ENCODE measurements at regions not wholly inside any gene's neighbourhood (a gene's known extent, or its start where the extent isn't known, plus 50 kb on each side); places are given as distances from the start of the nearest gene placed in this dataset.

DNA sequence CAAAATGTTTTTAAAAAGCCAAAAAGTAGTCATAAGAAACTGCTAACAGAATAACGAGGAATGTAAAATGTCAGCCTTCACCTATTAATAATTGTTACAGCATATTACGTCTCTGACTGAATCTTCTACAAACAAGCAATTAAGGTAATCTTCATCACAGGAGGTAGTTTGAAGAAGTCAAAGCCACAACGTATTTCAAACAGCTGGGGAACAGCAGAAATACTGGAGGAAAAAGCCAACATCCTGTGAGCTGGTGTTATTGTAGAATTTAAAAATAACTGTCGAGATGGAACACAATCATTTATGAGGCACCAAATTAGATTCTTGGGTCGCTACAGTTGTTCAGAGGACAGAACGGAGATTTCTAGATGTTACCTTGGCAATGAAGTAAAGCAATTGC, 450.5 kb downstream of the AGTPBP1 start:
- H3K36me3 ChIP-seq (ENCODE audit: control insufficient read depth in 4 of 4, insufficient read depth in 3 of 4, low read depth in 1 of 4, low read length in 3 of 4) = no peaks in the 10 kb centered on the region
- 60% methylated on average over 6 of the region's 6 CpGs for WGBS
- no peak overlapping the region for H3K9ac ChIP-seq (ENCODE audit: low read depth in 1 of 2, low read length in 2 of 2)
- no peaks in the 10 kb centered on the region for H3K9me3 ChIP-seq (ENCODE audit: control insufficient read depth in 4 of 4, low read length in 3 of 4)
- no peaks in the 10 kb centered on the region for H3K27me3 ChIP-seq (ENCODE audit: control insufficient read depth in 4 of 4, insufficient read depth in 4 of 4, low read length in 3 of 4)
- H3K27ac ChIP-seq (ENCODE audit: low read depth in 1 of 2, low read length in 2 of 2) = no peak overlapping the region
- H3K4me3 ChIP-seq (ENCODE audit: low read depth in 1 of 3, low read length in 3 of 3) = no peak overlapping the region
- DNase-seq (ENCODE audit: low spot score) = no peak
- TF ChIP-seq FOXA2 (IDR thresholded peaks at IDR 0.05) (no peak), NR2F2 (IDR thresholded peaks at IDR 0.05) (no peak), RXRA (IDR thresholded peaks at IDR 0.05) (no peak), HNF4G (IDR thresholded peaks at IDR 0.05) (no peak), RAD21 (IDR thresholded peaks at IDR 0.05) (no peak), YY1 (IDR thresholded peaks at IDR 0.05) (no peak), SP1 (IDR thresholded peaks at IDR 0.05) (no peak), FOXA1 (IDR thresholded peaks at IDR 0.05) (no peak), HNF4A (conservative IDR thresholded peaks at IDR 0.05) (no peak), EGR1 (IDR thresholded peaks at IDR 0.05; ENCODE audit: low read depth in 2 of 2) (no peak), TAF1 (conservative IDR thresholded peaks at IDR 0.05) (no peak), JUND (IDR thresholded peaks at IDR 0.05) (no peak)
- TF ChIP-seq, protein P1, sequence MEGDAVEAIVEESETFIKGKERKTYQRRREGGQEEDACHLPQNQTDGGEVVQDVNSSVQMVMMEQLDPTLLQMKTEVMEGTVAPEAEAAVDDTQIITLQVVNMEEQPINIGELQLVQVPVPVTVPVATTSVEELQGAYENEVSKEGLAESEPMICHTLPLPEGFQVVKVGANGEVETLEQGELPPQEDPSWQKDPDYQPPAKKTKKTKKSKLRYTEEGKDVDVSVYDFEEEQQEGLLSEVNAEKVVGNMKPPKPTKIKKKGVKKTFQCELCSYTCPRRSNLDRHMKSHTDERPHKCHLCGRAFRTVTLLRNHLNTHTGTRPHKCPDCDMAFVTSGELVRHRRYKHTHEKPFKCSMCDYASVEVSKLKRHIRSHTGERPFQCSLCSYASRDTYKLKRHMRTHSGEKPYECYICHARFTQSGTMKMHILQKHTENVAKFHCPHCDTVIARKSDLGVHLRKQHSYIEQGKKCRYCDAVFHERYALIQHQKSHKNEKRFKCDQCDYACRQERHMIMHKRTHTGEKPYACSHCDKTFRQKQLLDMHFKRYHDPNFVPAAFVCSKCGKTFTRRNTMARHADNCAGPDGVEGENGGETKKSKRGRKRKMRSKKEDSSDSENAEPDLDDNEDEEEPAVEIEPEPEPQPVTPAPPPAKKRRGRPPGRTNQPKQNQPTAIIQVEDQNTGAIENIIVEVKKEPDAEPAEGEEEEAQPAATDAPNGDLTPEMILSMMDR (IDR thresholded peaks at IDR 0.05; ENCODE audit: low read depth, low read length, missing input control) = no peak
- TF ChIP-seq, protein P2, sequence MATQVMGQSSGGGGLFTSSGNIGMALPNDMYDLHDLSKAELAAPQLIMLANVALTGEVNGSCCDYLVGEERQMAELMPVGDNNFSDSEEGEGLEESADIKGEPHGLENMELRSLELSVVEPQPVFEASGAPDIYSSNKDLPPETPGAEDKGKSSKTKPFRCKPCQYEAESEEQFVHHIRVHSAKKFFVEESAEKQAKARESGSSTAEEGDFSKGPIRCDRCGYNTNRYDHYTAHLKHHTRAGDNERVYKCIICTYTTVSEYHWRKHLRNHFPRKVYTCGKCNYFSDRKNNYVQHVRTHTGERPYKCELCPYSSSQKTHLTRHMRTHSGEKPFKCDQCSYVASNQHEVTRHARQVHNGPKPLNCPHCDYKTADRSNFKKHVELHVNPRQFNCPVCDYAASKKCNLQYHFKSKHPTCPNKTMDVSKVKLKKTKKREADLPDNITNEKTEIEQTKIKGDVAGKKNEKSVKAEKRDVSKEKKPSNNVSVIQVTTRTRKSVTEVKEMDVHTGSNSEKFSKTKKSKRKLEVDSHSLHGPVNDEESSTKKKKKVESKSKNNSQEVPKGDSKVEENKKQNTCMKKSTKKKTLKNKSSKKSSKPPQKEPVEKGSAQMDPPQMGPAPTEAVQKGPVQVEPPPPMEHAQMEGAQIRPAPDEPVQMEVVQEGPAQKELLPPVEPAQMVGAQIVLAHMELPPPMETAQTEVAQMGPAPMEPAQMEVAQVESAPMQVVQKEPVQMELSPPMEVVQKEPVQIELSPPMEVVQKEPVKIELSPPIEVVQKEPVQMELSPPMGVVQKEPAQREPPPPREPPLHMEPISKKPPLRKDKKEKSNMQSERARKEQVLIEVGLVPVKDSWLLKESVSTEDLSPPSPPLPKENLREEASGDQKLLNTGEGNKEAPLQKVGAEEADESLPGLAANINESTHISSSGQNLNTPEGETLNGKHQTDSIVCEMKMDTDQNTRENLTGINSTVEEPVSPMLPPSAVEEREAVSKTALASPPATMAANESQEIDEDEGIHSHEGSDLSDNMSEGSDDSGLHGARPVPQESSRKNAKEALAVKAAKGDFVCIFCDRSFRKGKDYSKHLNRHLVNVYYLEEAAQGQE (IDR thresholded peaks at IDR 0.05) = no peak
- TF ChIP-seq, protein P3, sequence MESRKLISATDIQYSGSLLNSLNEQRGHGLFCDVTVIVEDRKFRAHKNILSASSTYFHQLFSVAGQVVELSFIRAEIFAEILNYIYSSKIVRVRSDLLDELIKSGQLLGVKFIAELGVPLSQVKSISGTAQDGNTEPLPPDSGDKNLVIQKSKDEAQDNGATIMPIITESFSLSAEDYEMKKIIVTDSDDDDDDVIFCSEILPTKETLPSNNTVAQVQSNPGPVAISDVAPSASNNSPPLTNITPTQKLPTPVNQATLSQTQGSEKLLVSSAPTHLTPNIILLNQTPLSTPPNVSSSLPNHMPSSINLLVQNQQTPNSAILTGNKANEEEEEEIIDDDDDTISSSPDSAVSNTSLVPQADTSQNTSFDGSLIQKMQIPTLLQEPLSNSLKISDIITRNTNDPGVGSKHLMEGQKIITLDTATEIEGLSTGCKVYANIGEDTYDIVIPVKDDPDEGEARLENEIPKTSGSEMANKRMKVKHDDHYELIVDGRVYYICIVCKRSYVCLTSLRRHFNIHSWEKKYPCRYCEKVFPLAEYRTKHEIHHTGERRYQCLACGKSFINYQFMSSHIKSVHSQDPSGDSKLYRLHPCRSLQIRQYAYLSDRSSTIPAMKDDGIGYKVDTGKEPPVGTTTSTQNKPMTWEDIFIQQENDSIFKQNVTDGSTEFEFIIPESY (IDR thresholded peaks at IDR 0.05) = no peak
- no peaks in the 10 kb centered on the region for H3K4me1 ChIP-seq (ENCODE audit: control insufficient read depth in 4 of 4, insufficient read depth in 4 of 4, low read length in 3 of 4)

DNA sequence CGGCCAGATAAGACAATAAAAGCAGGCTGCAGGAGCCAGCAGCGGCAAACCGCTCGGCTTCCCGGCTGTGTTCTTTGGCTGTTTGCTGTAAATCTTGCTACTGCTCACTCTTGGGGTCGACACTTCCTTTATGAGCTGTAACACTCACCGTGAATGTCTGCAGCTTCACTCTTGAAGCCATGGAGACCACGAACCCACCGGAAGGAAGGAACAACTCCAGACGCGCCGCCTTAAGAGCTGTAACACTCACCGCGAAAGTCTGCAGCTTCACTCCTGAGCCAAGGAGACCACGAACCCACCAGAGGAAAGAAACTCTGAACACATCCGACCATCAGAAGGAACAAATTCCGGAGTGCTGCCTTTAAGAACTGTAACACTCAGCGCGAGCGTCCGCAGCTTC, 451.7 kb downstream of the AGTPBP1 start:
- Histone ChIP-seq H3K4me3 (ENCODE audit: low read depth in 1 of 3, low read length in 3 of 3) (no peak overlapping the region), H3K9me3 (ENCODE audit: control insufficient read depth in 4 of 4, low read length in 3 of 4) (no peaks in the 10 kb centered on the region), H3K27me3 (ENCODE audit: control insufficient read depth in 4 of 4, insufficient read depth in 4 of 4, low read length in 3 of 4) (no peaks in the 10 kb centered on the region), H3K9ac (ENCODE audit: low read depth in 1 of 2, low read length in 2 of 2) (no peak overlapping the region), H3K27ac (ENCODE audit: low read depth in 1 of 2, low read length in 2 of 2) (no peak overlapping the region), H3K36me3 (ENCODE audit: control insufficient read depth in 4 of 4, insufficient read depth in 3 of 4, low read depth in 1 of 4, low read length in 3 of 4) (no peaks in the 10 kb centered on the region), H3K4me1 (ENCODE audit: control insufficient read depth in 4 of 4, insufficient read depth in 4 of 4, low read length in 3 of 4) (no peaks in the 10 kb centered on the region)
- 78% methylated on average over 21 of the region's 21 CpGs for WGBS
- DNase-seq (ENCODE audit: low spot score) = no peak
- TF ChIP-seq, protein P2 (IDR thresholded peaks at IDR 0.05) = no peak
- no peak for TF ChIP-seq YY1 (IDR thresholded peaks at IDR 0.05)
- no peak for TF ChIP-seq HNF4A (conservative IDR thresholded peaks at IDR 0.05)
- no peak for TF ChIP-seq FOXA2 (IDR thresholded peaks at IDR 0.05)
- no peak for TF ChIP-seq RAD21 (IDR thresholded peaks at IDR 0.05)
- TF ChIP-seq EGR1 (IDR thresholded peaks at IDR 0.05; ENCODE audit: low read depth in 2 of 2) = no peak
- TF ChIP-seq RXRA (IDR thresholded peaks at IDR 0.05) = no peak
- no peak for TF ChIP-seq HNF4G (IDR thresholded peaks at IDR 0.05)
- TF ChIP-seq, protein P4, sequence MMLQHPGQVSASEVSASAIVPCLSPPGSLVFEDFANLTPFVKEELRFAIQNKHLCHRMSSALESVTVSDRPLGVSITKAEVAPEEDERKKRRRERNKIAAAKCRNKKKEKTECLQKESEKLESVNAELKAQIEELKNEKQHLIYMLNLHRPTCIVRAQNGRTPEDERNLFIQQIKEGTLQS (IDR thresholded peaks at IDR 0.05) = no peak
- TF ChIP-seq, protein P3 (IDR thresholded peaks at IDR 0.05) = no peak
- TF ChIP-seq, protein P5, sequence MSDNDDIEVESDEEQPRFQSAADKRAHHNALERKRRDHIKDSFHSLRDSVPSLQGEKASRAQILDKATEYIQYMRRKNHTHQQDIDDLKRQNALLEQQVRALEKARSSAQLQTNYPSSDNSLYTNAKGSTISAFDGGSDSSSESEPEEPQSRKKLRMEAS (IDR thresholded peaks at IDR 0.05) = no peak
- TF ChIP-seq GABPA (IDR thresholded peaks at IDR 0.05 in 1 of 2, conservative IDR thresholded peaks at IDR 0.05 in 1 of 2) = no peak
- TF ChIP-seq NR2F2 (IDR thresholded peaks at IDR 0.05) = no peak
- no peak for TF ChIP-seq JUND (IDR thresholded peaks at IDR 0.05)
